Transverse colon (tissue), 4 donors: ENCODE measurements at regions not wholly inside any gene's neighbourhood (a gene's known extent, or its start where the extent isn't known, plus 50 kb on each side); places are given as distances from the start of the nearest gene placed in this dataset.

Experiments used
- DNase-seq: peaks from one replicate; pipeline ENCODE4 v3.0.0-alpha.2; 2019
- H3K27ac ChIP-seq, 4 donors: fragments of 200-600 bp; sonication (generic); 2 replicates each; pipeline ENCODE4 v1.5.1; 2016 to 2018; ENCODE audit warnings: inconsistent platforms in 4 of 4
- H3K27me3 ChIP-seq: fragments of 200-600 bp; sonication (generic); 2 replicates; pipeline ENCODE4 v1.5.1; 2017; ENCODE audit warnings: inconsistent platforms
- H3K36me3 ChIP-seq, 4 donors: fragments of 200-600 bp; sonication (generic); 2 replicates each; pipeline ENCODE4 v1.5.1; 2017 to 2019; ENCODE audit warnings: inconsistent platforms in 4 of 4
- H3K4me1 ChIP-seq, 4 donors: fragments of 200-600 bp; sonication (generic); 2 replicates each; pipeline ENCODE4 v1.5.1; 2017 to 2020; ENCODE audit warnings: inconsistent platforms in 4 of 4
- H3K4me3 ChIP-seq, 4 donors: fragments of 200-600 bp; sonication (generic); 1 replicate in 1 of 4; 2 replicates in 3 of 4; pipeline versions ENCODE4 v1.5.1 to v1.6.1; 2017 to 2019; ENCODE audit warnings: inconsistent platforms in 4 of 4
- H3K9me3 ChIP-seq, 2 donors: fragments of 200-600 bp; sonication (generic); 2 replicates each; pipeline ENCODE4 v1.5.1; 2017 to 2019; ENCODE audit warnings: inconsistent platforms in 2 of 2
- CTCF ChIP-seq, 5 experiments: fragments of 200-600 bp in 3 of 5; fragments of 450-650 bp in 2 of 5; sonication (generic) in 3 of 5; IDR thresholded peaks; 1 replicate in 2 of 5; 2 replicates in 3 of 5; pipeline ENCODE4 v1.5.1; 2016 to 2017; ENCODE audit warnings: antibody characterized with exemption in 5 of 5, inconsistent platforms in 3 of 5, mild to moderate bottlenecking in 2 of 5, moderate library complexity in 1 of 5
- EP300 ChIP-seq: sonication (generic); formaldehyde crosslinking; IDR thresholded peaks from one replicate; pipeline ENCODE4 v1.6.1; 2017; ENCODE audit warnings: antibody characterized with exemption, low read depth
- POLR2A ChIP-seq: fragments of 450-650 bp; IDR thresholded peaks from one replicate; pipeline ENCODE4 v1.6.1; 2016; ENCODE audit warnings: antibody characterized with exemption, mild to moderate bottlenecking, moderate library complexity
- POLR2AphosphoS5 ChIP-seq, 3 donors: sonication (generic); formaldehyde crosslinking; IDR thresholded peaks; one replicate each; pipeline ENCODE4 v1.6.1; 2016; ENCODE audit warnings: antibody characterized with exemption in 3 of 3
- WGBS, 2 donors: methylation state at CpG; one replicate each; pipeline ENCODE4 v1.1.5; 2018; ENCODE audit warnings: low coverage in 1 of 2; 5-methylcytosine and 5-hydroxymethylcytosine counted together
- in situ Hi-C, 4 donors: fragments of 200-750 bp; cut with MboI; loops; one replicate each; pipeline versions ENCODE4 v1.15.0 to v1.15.1; 2017; ENCODE audit warnings: low sequenced_read_pairs in 3 of 4, low pct_ligation_motif_present in 1 of 4, low pct_unique_long_range_greater_than_20kb in 1 of 4
- intact Hi-C: fragments of 100-400 bp; cut with DNase I; formaldehyde crosslinking; loops from one replicate; pipeline ENCODE4 v1.15.1; 2023; ENCODE audit warnings: low total_unique reads

- in situ Hi-C loops = no loop called here
- Histone ChIP-seq H3K27ac (no peak overlapping the region), H3K27me3 (no peaks in the 10 kb centered on the region), H3K36me3 (no peaks in the 10 kb centered on the region), H3K4me3 (no peak overlapping the region), H3K4me1 (no peaks in the 10 kb centered on the region), H3K9me3 (no peaks in the 10 kb centered on the region)
- TF ChIP-seq CTCF (IDR thresholded peaks at IDR 0.05) (no peak), POLR2A (no peak), EP300 (no peak), POLR2AphosphoS5 (IDR thresholded peaks at IDR 0.05) (no peak)
- intact Hi-C loops = no loop called here
- DNase-seq = no peak
Observed at GRCh38 chr16:77035361-77035760, 155.6 kb upstream of the MON1B start.

- no peak for DNase-seq
- no peaks in the 10 kb centered on the region for H3K4me1 ChIP-seq
- no peaks in the 10 kb centered on the region for H3K9me3 ChIP-seq
- H3K4me3 ChIP-seq = no peak overlapping the region
- 69% methylated on average over 2 of the region's 2 CpGs; no CpG with 5 or more reads in 1 of the 2 donors for WGBS, 2 donors
- intact Hi-C loops = no loop called here
- H3K27me3 ChIP-seq = no peaks in the 10 kb centered on the region
- in situ Hi-C loops = no loop called here
- no peak for TF ChIP-seq POLR2A
- TF ChIP-seq CTCF (IDR thresholded peaks at IDR 0.05) = no peak
- TF ChIP-seq EP300 = no peak
- TF ChIP-seq POLR2AphosphoS5 (IDR thresholded peaks at IDR 0.05) = no peak
- H3K36me3 ChIP-seq = no peaks in the 10 kb centered on the region
- H3K27ac ChIP-seq = no peak overlapping the region
Observed at GRCh38 chr16:77037696-77038347, 153.2 kb upstream of the MON1B start.

DNA sequence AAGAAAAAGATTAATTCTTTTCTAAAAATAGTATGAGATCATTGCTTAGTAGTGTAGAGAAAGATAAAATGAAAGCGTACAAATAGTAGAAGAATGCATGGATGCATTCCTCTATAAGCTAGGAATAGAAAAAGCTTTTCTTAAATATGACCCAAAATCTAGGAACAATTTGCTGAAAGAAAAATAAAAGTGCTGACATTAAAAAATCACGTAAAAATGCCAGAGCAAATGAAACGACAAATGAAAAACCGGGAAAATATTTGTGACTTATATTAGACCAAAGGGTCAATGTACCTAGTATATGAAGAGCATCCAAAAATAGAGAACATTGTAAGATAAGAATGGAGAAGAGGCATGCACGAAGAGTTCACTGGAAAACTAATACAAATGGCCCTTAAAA, 149.5 kb upstream of the MON1B start:
- in situ Hi-C loops = no loop called here
- 64 to 75% methylated on average over 5 of the region's 5 CpGs for WGBS, 2 donors

GRCh38 chr16:77043076-77043475, 147.9 kb upstream of the MON1B start:
- Histone ChIP-seq H3K4me1 (no peaks in the 10 kb centered on the region), H3K36me3 (no peaks in the 10 kb centered on the region), H3K27me3 (no peaks in the 10 kb centered on the region), H3K4me3 (no peak overlapping the region), H3K9me3 (no peaks in the 10 kb centered on the region), H3K27ac (no peak overlapping the region)
- intact Hi-C loops (no loop called here), in situ Hi-C loops (no loop called here)
- 68 to 83% methylated on average over 1 of the region's 1 CpG for WGBS, 2 donors
- DNase-seq = no peak
- no peak for TF ChIP-seq POLR2A
- no peak for TF ChIP-seq EP300
- TF ChIP-seq POLR2AphosphoS5 (IDR thresholded peaks at IDR 0.05) = no peak
- TF ChIP-seq CTCF (IDR thresholded peaks at IDR 0.05) = no peak

More for the DNA sequence above, 149.5 kb upstream of the MON1B start:
- intact Hi-C loops = no loop called here
- TF ChIP-seq CTCF (IDR thresholded peaks at IDR 0.05) (no peak), EP300 (no peak), POLR2A (no peak)
- Histone ChIP-seq H3K36me3 (no peaks in the 10 kb centered on the region), H3K4me1 (no peaks in the 10 kb centered on the region), H3K27ac (no peak overlapping the region), H3K4me3 (no peak overlapping the region), H3K9me3 (no peaks in the 10 kb centered on the region), H3K27me3 (no peaks in the 10 kb centered on the region)
- no peak for DNase-seq
